SK-N-SH (cell line): ENCODE measurements at regions not wholly inside any gene's neighbourhood (a gene's known extent, or its start where the extent isn't known, plus 50 kb on each side); places are given as distances from the start of the nearest gene placed in this dataset.
A peak's percentile ranks its signal among the peaks of the same experiment; 100 is the strongest.

Source experiments
- CTCF ChIA-PET: fragments of 300-600, 350-600 bp; formaldehyde crosslinking; extraction: SDS; loops from one replicate; lab custom pipeline; 2021; lab: Yijun Ruan, JAX
- POLR2A ChIA-PET: fragments of 350-600 bp; sonication (Branson Sonifier 250); formaldehyde crosslinking; extraction: SDS; loops from one replicate; lab custom pipeline; 2020; ENCODE audit warnings: antibody characterized with exemption, inconsistent platforms; lab: Yijun Ruan, JAX
- DNase-seq: peaks from one replicate; pipeline ENCODE4 v3.0.0; 2012
- H2AFZ ChIP-seq: fragments of 200-600 bp; sonication (generic); 2 replicates; pipeline ENCODE4 v1.8.1; 2016; ENCODE audit warnings: antibody characterized with exemption, mild to moderate bottlenecking, low read depth
- H3F3A ChIP-seq: fragments of 200-600 bp; sonication (generic); replicated peaks from 2 replicates; pipeline ENCODE3; 2016; ENCODE audit warnings: antibody characterized with exemption, mild to moderate bottlenecking; ENCODE audit not compliant: insufficient read depth
- H3K27ac ChIP-seq, 2 experiments: fragments of 200-500 bp in 1 of 2; fragments of 200-600 bp in 1 of 2; sonication (Bioruptor generic) in 1 of 2; sonication (generic), shearing (Covaris generic) in 1 of 2; 2 replicates each; pipeline versions ENCODE4 v1.5.1 to v1.6.1; 2014 to 2016; ENCODE audit warnings: low read depth in 2 of 2, inconsistent platforms in 1 of 2, low read length in 1 of 2, mild to moderate bottlenecking in 1 of 2, mixed read lengths in 1 of 2
- H3K27me3 ChIP-seq: fragments of 200-600 bp; sonication (generic), shearing (Covaris generic); 2 replicates; pipeline ENCODE4 v1.6.1; 2016; ENCODE audit warnings: mixed run types; ENCODE audit not compliant: insufficient read depth
- H3K36me3 ChIP-seq, 2 experiments: fragments of 200-500 bp in 1 of 2; fragments of 200-600 bp in 1 of 2; sonication (Bioruptor generic) in 1 of 2; sonication (generic) in 1 of 2; replicated peaks in 1 of 2; 2 replicates each; pipeline versions ENCODE3 to v1.5.1; 2014 to 2016; ENCODE audit warnings: low read length in 1 of 2, mild to moderate bottlenecking in 1 of 2; ENCODE audit not compliant: insufficient read depth in 2 of 2, control insufficient read depth in 1 of 2
- H3K4me1 ChIP-seq, 2 experiments: fragments of 200-500 bp in 1 of 2; fragments of 200-600 bp in 1 of 2; sonication (Bioruptor generic) in 1 of 2; sonication (generic), shearing (Covaris generic) in 1 of 2; 2 replicates each; pipeline versions ENCODE4 v1.5.1 to v1.6.1; 2014 to 2016; ENCODE audit warnings: low read depth in 1 of 2, low read length in 1 of 2, mixed run types in 1 of 2; ENCODE audit not compliant: insufficient read depth in 2 of 2, control insufficient read depth in 1 of 2
- H3K4me2 ChIP-seq: fragments of 200-600 bp; sonication (generic), shearing (Covaris generic); 2 replicates; pipeline ENCODE4 v1.6.1; 2017; ENCODE audit warnings: mixed run types
- H3K4me3 ChIP-seq, 2 experiments: fragments of 200-500 bp in 1 of 2; fragments of 200-600 bp in 1 of 2; sonication (Bioruptor generic) in 1 of 2; sonication (generic), shearing (Covaris generic) in 1 of 2; 2 replicates each; pipeline versions ENCODE4 v1.5.1 to v1.8.1; 2014 to 2016; ENCODE audit warnings: low read depth in 2 of 2, inconsistent platforms in 1 of 2, low read length in 1 of 2, mild to moderate bottlenecking in 1 of 2, mixed read lengths in 1 of 2, moderate library complexity in 1 of 2
- H3K79me2 ChIP-seq: fragments of 200-600 bp; sonication (generic); 2 replicates; pipeline ENCODE4 v1.8.1; 2017; ENCODE audit warnings: mild to moderate bottlenecking; ENCODE audit not compliant: insufficient read depth
- H3K9ac ChIP-seq: fragments of 200-600 bp; sonication (generic); 2 replicates; pipeline ENCODE4 v1.6.1; 2017; ENCODE audit warnings: mixed run types
- H3K9me2 ChIP-seq: fragments of 200-600 bp; sonication (generic); 2 replicates; pipeline ENCODE4 v1.6.1; 2017; ENCODE audit warnings: mixed run types
- H3K9me3 ChIP-seq: fragments of 200-600 bp; sonication (generic); 2 replicates; pipeline ENCODE4 v1.6.1; 2017; ENCODE audit warnings: mixed run types, mild to moderate bottlenecking, moderate library complexity
- H4K20me1 ChIP-seq: fragments of 200-600 bp; sonication (generic); 2 replicates; pipeline ENCODE4 v1.6.1; 2017; ENCODE audit warnings: mild to moderate bottlenecking, mixed run types; ENCODE audit not compliant: insufficient read depth
- CHD2 ChIP-seq: fragments of 150-350 bp; IDR thresholded peaks from 2 replicates; pipeline ENCODE4 v1.6.1; 2018; ENCODE audit warnings: low read length; ENCODE audit not compliant: partially characterized antibody
- ELF1 ChIP-seq: IDR thresholded peaks from 2 replicates; pipeline ENCODE4 v1.4.0; 2012
- EP300 ChIP-seq, 2 experiments: IDR thresholded peaks; 2 replicates each; pipeline versions ENCODE4 v1.4.0 to v1.6.1; 2012; ENCODE audit warnings: borderline replicate concordance in 1 of 2, low read depth in 1 of 2, low read length in 1 of 2
- FOSL2 ChIP-seq: IDR thresholded peaks from 2 replicates; pipeline ENCODE4 v1.4.0; 2012; ENCODE audit warnings: low read depth, mild to moderate bottlenecking, moderate library complexity, borderline replicate concordance
- FOXM1 ChIP-seq: IDR thresholded peaks from 2 replicates; pipeline ENCODE4 v1.4.0; 2012; ENCODE audit warnings: low read depth, mild to moderate bottlenecking
- GABPA ChIP-seq: IDR thresholded peaks from 2 replicates; pipeline ENCODE4 v1.4.0; 2012; ENCODE audit warnings: low read depth, mild to moderate bottlenecking
- GATA2 ChIP-seq: sonication (generic); formaldehyde crosslinking; IDR thresholded peaks from 2 replicates; pipeline ENCODE4 v1.5.0; 2020; ENCODE audit warnings: mild to moderate bottlenecking, missing genetic modification reagents
- JUND ChIP-seq: IDR thresholded peaks from 2 replicates; pipeline ENCODE4 v1.4.0; 2012
- MXI1 ChIP-seq: IDR thresholded peaks from 2 replicates; pipeline ENCODE4 v1.6.1; 2012; ENCODE audit warnings: mild to moderate bottlenecking, low read depth, low read length, improper control_type of control experiment
- RCOR1 ChIP-seq: fragments of 150-350 bp; IDR thresholded peaks from 2 replicates; pipeline ENCODE4 v1.6.1; 2017; ENCODE audit warnings: antibody characterized with exemption, low read length
- RFX5 ChIP-seq: IDR thresholded peaks from 2 replicates; pipeline ENCODE4 v1.6.1; 2012; ENCODE audit warnings: mild to moderate bottlenecking, improper control_type of control experiment, low read length
- RXRA ChIP-seq: IDR thresholded peaks from 2 replicates; pipeline ENCODE4 v1.4.0; 2012; ENCODE audit warnings: low read depth, mild to moderate bottlenecking, borderline replicate concordance
- SIN3A ChIP-seq: IDR thresholded peaks from 2 replicates; pipeline ENCODE4 v1.6.1; 2012; ENCODE audit warnings: low read depth, mild to moderate bottlenecking, low read length, moderate library complexity, borderline replicate concordance
- SMC3 ChIP-seq: IDR thresholded peaks from 2 replicates; pipeline ENCODE4 v1.6.1; 2012; ENCODE audit warnings: low read depth, low read length, improper control_type of control experiment
- TCF12 ChIP-seq: IDR thresholded peaks from 2 replicates; pipeline ENCODE4 v1.4.0; 2012
- TEAD4 ChIP-seq: IDR thresholded peaks from 2 replicates; pipeline ENCODE4 v1.4.0; 2012; ENCODE audit warnings: mild to moderate bottlenecking, borderline replicate concordance; ENCODE audit not compliant: insufficient read depth
- WGBS: methylation state at CpG from one replicate; pipeline ENCODE4 v1.1.6; 2017; ENCODE audit warnings: low lambda C conversion rate; 5-methylcytosine and 5-hydroxymethylcytosine counted together
- TF ChIP-seq, protein P1 (sequence below): fragments of 200-600 bp; sonication (generic); IDR thresholded peaks from 2 replicates; pipeline ENCODE4 v1.6.1; 2017; ENCODE audit warnings: antibody characterized with exemption, mild to moderate bottlenecking, moderate library complexity
- TF ChIP-seq, protein P2 (sequence below): IDR thresholded peaks from 2 replicates; pipeline ENCODE4; 2012
- TF ChIP-seq, protein P3 (sequence below): IDR thresholded peaks from 2 replicates; pipeline ENCODE4 v1.4.0; 2012; ENCODE audit warnings: low read depth

DNA sequence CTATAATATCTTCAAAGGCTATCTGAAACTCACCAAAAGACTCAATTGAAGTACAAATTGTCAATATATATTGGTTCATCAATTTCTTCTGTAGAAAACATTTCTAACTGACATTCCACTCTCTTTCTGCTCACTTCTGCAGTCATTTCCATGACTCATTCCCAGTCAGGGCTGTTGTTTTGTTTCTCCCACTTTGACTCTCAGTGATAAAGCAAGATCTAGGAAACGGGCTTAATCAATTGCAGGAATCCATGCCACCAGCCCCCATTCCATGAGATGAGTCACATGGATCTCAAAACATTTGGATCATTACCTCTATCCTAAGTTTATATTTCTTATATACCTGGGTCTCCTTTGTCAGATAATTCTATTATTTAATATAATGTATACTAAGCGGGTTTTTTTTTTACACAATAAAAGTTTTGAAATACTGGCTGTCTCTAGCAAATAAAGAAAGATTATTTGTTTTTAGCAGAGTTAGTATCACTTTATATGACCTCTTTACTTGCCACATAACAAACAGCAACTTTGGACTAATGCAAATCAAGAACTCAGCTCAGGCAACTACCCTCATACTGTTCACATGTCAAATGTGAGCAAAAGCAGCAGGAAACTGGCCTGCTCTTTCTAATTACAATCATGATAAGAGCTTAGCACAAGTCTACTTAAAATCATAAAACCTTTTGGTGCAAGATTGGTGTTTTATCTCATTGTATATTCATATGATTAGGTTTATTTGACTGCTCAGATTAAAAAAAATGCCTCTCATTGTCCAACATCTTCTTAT, 251.1 kb upstream of the PIK3C3 start:
- H3K9ac ChIP-seq = no peak overlapping the region
- peak overlapping the region; percentile 5 to 86; a peak in 2 of 4 replicates for H3K27ac ChIP-seq
- DNase-seq = peak; percentile 10
- POLR2A ChIA-PET = no interaction called here
- TF ChIP-seq FOSL2 (peak; percentile 36; the same call in 1 of the 2 replicates), EP300 (IDR thresholded peaks at IDR 0.05; ENCODE audit: borderline replicate concordance in 1 of 2, low read depth in 1 of 2, low read length in 1 of 2) (peak in 1 of 2 experiments; percentile 81; a peak in 3 of 4 replicates), TEAD4 (no peak), RXRA (no peak), MXI1 (0 out of 2 replicates have a peak, but pooled peaks have one; percentile 29), ELF1 (no peak), GATA2 (CRISPR knock-in tag) (peak; percentile 89), FOXM1 (no peak), GABPA (no peak), TCF12 (peak; percentile 60), SMC3 (no peak), JUND (peak; percentile 25), CHD2 (no peak), RCOR1 (0 out of 2 replicates have a peak, but pooled peaks have one; percentile 8), SIN3A (no peak), RFX5 (no peak)
- TF ChIP-seq, protein P1, sequence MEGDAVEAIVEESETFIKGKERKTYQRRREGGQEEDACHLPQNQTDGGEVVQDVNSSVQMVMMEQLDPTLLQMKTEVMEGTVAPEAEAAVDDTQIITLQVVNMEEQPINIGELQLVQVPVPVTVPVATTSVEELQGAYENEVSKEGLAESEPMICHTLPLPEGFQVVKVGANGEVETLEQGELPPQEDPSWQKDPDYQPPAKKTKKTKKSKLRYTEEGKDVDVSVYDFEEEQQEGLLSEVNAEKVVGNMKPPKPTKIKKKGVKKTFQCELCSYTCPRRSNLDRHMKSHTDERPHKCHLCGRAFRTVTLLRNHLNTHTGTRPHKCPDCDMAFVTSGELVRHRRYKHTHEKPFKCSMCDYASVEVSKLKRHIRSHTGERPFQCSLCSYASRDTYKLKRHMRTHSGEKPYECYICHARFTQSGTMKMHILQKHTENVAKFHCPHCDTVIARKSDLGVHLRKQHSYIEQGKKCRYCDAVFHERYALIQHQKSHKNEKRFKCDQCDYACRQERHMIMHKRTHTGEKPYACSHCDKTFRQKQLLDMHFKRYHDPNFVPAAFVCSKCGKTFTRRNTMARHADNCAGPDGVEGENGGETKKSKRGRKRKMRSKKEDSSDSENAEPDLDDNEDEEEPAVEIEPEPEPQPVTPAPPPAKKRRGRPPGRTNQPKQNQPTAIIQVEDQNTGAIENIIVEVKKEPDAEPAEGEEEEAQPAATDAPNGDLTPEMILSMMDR = no peak
- TF ChIP-seq, protein P2, sequence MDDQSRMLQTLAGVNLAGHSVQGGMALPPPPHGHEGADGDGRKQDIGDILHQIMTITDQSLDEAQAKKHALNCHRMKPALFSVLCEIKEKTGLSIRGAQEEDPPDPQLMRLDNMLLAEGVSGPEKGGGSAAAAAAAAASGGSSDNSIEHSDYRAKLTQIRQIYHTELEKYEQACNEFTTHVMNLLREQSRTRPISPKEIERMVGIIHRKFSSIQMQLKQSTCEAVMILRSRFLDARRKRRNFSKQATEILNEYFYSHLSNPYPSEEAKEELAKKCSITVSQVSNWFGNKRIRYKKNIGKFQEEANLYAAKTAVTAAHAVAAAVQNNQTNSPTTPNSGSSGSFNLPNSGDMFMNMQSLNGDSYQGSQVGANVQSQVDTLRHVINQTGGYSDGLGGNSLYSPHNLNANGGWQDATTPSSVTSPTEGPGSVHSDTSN = peak; percentile 44
- TF ChIP-seq, protein P3, sequence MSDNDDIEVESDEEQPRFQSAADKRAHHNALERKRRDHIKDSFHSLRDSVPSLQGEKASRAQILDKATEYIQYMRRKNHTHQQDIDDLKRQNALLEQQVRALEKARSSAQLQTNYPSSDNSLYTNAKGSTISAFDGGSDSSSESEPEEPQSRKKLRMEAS = no peak
- no peaks in the 10 kb centered on the region for H3K27me3 ChIP-seq
- no peaks in the 10 kb centered on the region for H3F3A ChIP-seq
- H3K4me3 ChIP-seq = no peak overlapping the region
- peaks cover 0 to 11% of the 10 kb centered on the region in 2 experiments; a peak in 2 of 4 replicates for H3K4me1 ChIP-seq
- CTCF ChIA-PET = no interaction called here
- H3K79me2 ChIP-seq = no peaks in the 10 kb centered on the region
- no peaks in the 10 kb centered on the region for H4K20me1 ChIP-seq
- no peak overlapping the region for H2AFZ ChIP-seq
- no peaks in the 10 kb centered on the region for H3K9me2 ChIP-seq
- H3K4me2 ChIP-seq = peak overlapping the region; percentile 20; the same call in 1 of the 2 replicates
- 39% methylated on average over 2 of the region's 2 CpGs for WGBS
- no peaks in the 10 kb centered on the region for H3K36me3 ChIP-seq
- H3K9me3 ChIP-seq = no peaks in the 10 kb centered on the region
